Small intestine (tissue), 7 donors: ENCODE measurements at regions not wholly inside any gene's neighbourhood (a gene's known extent, or its start where the extent isn't known, plus 50 kb on each side); places are given as distances from the start of the nearest gene placed in this dataset.
"Not testable (repeated sequence)": the region's sequence is repeated elsewhere in the genome, so short reads cannot be mapped to it uniquely, and the experiment has no call there.

Experiments
- DNase-seq, 2 donors: peaks; one replicate each; pipeline versions ENCODE4 v3.0.0 to v3.0.0-alpha.2; 2013
- FAIRE-seq: peaks from 2 replicates; lab custom pipeline; 2012; peaks lifted over from hg19 to GRCh38; lab: Jason Lieb, UNC
- H3K27ac ChIP-seq, 3 donors: one replicate each; pipeline ENCODE4 v1.5.1; 2013; ENCODE audit warnings: low read length in 2 of 3, mild to moderate bottlenecking in 2 of 3, control low read depth in 1 of 3, inconsistent platforms in 1 of 3, low read depth in 1 of 3, moderate library complexity in 1 of 3
- H3K27me3 ChIP-seq, 3 donors: one replicate each; pipeline ENCODE4 v1.6.1; 2013; ENCODE audit warnings: low read length in 3 of 3, inconsistent platforms in 1 of 3; ENCODE audit not compliant: control insufficient read depth in 3 of 3, insufficient read depth in 3 of 3
- H3K36me3 ChIP-seq, 3 donors: one replicate each; pipeline ENCODE4 v1.6.1; 2013; ENCODE audit warnings: low read length in 3 of 3, inconsistent platforms in 1 of 3, low read depth in 1 of 3, mild to moderate bottlenecking in 1 of 3, moderate library complexity in 1 of 3; ENCODE audit not compliant: control insufficient read depth in 3 of 3, insufficient read depth in 2 of 3
- H3K4me1 ChIP-seq, 3 donors: one replicate each; pipeline ENCODE4 v1.6.1; 2013; ENCODE audit warnings: low read length in 2 of 3, inconsistent platforms in 1 of 3, low read depth in 1 of 3, mild to moderate bottlenecking in 1 of 3, moderate library complexity in 1 of 3; ENCODE audit not compliant: control insufficient read depth in 3 of 3, insufficient read depth in 2 of 3
- H3K4me3 ChIP-seq, 3 donors: one replicate each; pipeline ENCODE4 v1.5.1; 2013; ENCODE audit warnings: low read length in 3 of 3, control low read depth in 1 of 3, inconsistent platforms in 1 of 3, low read depth in 1 of 3, mild to moderate bottlenecking in 1 of 3, moderate library complexity in 1 of 3
- H3K9me3 ChIP-seq, 2 donors: one replicate each; pipeline ENCODE4 v1.6.1; 2013; ENCODE audit warnings: low read depth in 1 of 2, low read length in 1 of 2; ENCODE audit not compliant: control insufficient read depth in 2 of 2, insufficient read depth in 1 of 2
- WGBS, 3 donors: extraction: QIAGEN DNeasy Blood & Tissue Kit; methylation state at CpG; one replicate each; pipeline ENCODE4 v1.1.7; 2013; 5-methylcytosine and 5-hydroxymethylcytosine counted together
- donor health status: healthy with polysubstance abuse.
- donor health status: control.
- donor health status: control.
- donor health status: Bipolar disorder and iron deficiency.
- donor health status: healthy.

- Histone ChIP-seq H3K27ac (no peak overlapping the region), H3K27me3 (no peaks in the 10 kb centered on the region), H3K4me3 (no peak overlapping the region), H3K36me3 (no peaks in the 10 kb centered on the region), H3K9me3 (no peaks in the 10 kb centered on the region), H3K4me1 (no peaks in the 10 kb centered on the region)
- 90 to 95% (median 93%) methylated on average over 3 of the region's 3 CpGs for WGBS, 3 donors
- no peak for FAIRE-seq
- no peak for DNase-seq
These were observed 307.3 kb downstream of the ZIC4 start for GRCh38 chr3:147099076-147099475.

- WGBS, 3 donors = 47 to 54% (median 49%) methylated on average over 2 of the region's 2 CpGs
- DNase-seq (no peak), FAIRE-seq (no peak)
- no peaks in the 10 kb centered on the region for H3K9me3 ChIP-seq
- no peaks in the 10 kb centered on the region for H3K36me3 ChIP-seq
- H3K4me3 ChIP-seq = no peak overlapping the region
- H3K27me3 ChIP-seq = no peaks in the 10 kb centered on the region
- no peaks in the 10 kb centered on the region for H3K4me1 ChIP-seq
- no peak overlapping the region for H3K27ac ChIP-seq
These were observed 315.9 kb downstream of the ZIC4 start for GRCh38 chr3:147090461-147090860.

GRCh38 chr3:147089286-147089685 is 317.1 kb downstream of the ZIC4 start:
- H3K27ac ChIP-seq = no peak overlapping the region
- H3K4me3 ChIP-seq = no peak overlapping the region
- 64 to 76% (median 72%) methylated on average over 5 of the region's 5 CpGs for WGBS, 3 donors
- H3K9me3 ChIP-seq = no peaks in the 10 kb centered on the region
- DNase-seq (no peak), FAIRE-seq (no peak)
- no peaks in the 10 kb centered on the region for H3K27me3 ChIP-seq
- no peaks in the 10 kb centered on the region for H3K4me1 ChIP-seq
- H3K36me3 ChIP-seq = no peaks in the 10 kb centered on the region

GRCh38 chr3:147059500-147059899 is 346.8 kb downstream of the ZIC4 start:
- FAIRE-seq = not testable (repeated sequence)
- WGBS, 3 donors = 78 to 83% (median 79%) methylated on average over 6 of the region's 6 CpGs

GRCh38 chr3:147049821-147050220 is 356.5 kb downstream of the ZIC4 start:
- Histone ChIP-seq H3K36me3 (no peaks in the 10 kb centered on the region), H3K27ac (no peak overlapping the region), H3K4me3 (no peak overlapping the region), H3K9me3 (no peaks in the 10 kb centered on the region), H3K27me3 (no peaks in the 10 kb centered on the region), H3K4me1 (no peaks in the 10 kb centered on the region)
- FAIRE-seq (no peak), DNase-seq (no peak)
- WGBS, 3 donors = 58 to 87% (median 85%) methylated on average over 9 of the region's 9 CpGs

More at GRCh38 chr3:147059500-147059899, 346.8 kb downstream of the ZIC4 start:
- H3K4me1 ChIP-seq, H3K27ac ChIP-seq, H3K9me3 ChIP-seq, DNase-seq, H3K27me3 ChIP-seq, H3K4me3 ChIP-seq, H3K36me3 ChIP-seq: not testable (repeated sequence)

GRCh38 chr3:147049305-147049704 is 357.0 kb downstream of the ZIC4 start:
- FAIRE-seq (no peak), DNase-seq (no peak)
- Histone ChIP-seq H3K9me3 (no peaks in the 10 kb centered on the region), H3K27me3 (no peaks in the 10 kb centered on the region), H3K4me1 (no peaks in the 10 kb centered on the region), H3K36me3 (no peaks in the 10 kb centered on the region), H3K4me3 (no peak overlapping the region), H3K27ac (no peak overlapping the region)
- 85 to 94% (median 91%) methylated on average over 3 of the region's 3 CpGs for WGBS, 3 donors

GRCh38 chr3:147046916-147047315 is 359.4 kb downstream of the ZIC4 start:
- Histone ChIP-seq H3K4me3 (no peak overlapping the region), H3K27ac (no peak overlapping the region), H3K9me3 (no peaks in the 10 kb centered on the region), H3K4me1 (no peaks in the 10 kb centered on the region), H3K27me3 (no peaks in the 10 kb centered on the region), H3K36me3 (no peaks in the 10 kb centered on the region)
- WGBS, 3 donors = 91 to 98% (median 95%) methylated on average over 1 of the region's 1 CpG
- DNase-seq = no peak
- FAIRE-seq = no peak

- FAIRE-seq (peak; percentile 30), DNase-seq (no peak)
- no peak overlapping the region for H3K4me3 ChIP-seq
- H3K36me3 ChIP-seq = no peaks in the 10 kb centered on the region
- 26 to 56% (median 27%) methylated on average over 1 of the region's 1 CpG for WGBS, 3 donors
- no peak overlapping the region for H3K27ac ChIP-seq
- no peaks in the 10 kb centered on the region for H3K27me3 ChIP-seq
- peaks cover 0 to 4% of the 10 kb centered on the region in 2 donors for H3K9me3 ChIP-seq
- no peaks in the 10 kb centered on the region for H3K4me1 ChIP-seq
These were observed 367.9 kb downstream of the ZIC4 start for GRCh38 chr3:147038481-147038880.

GRCh38 chr3:147034359-147034758 is 372.0 kb downstream of the ZIC4 start:
- Histone ChIP-seq H3K4me1 (no peaks in the 10 kb centered on the region), H3K36me3 (no peaks in the 10 kb centered on the region), H3K4me3 (no peak overlapping the region), H3K27ac (no peak overlapping the region), H3K27me3 (no peaks in the 10 kb centered on the region), H3K9me3 (peaks cover 0 to 4% of the 10 kb centered on the region in 2 donors)
- DNase-seq (no peak), FAIRE-seq (no peak)
- 73 to 83% (median 80%) methylated on average over 3 of the region's 3 CpGs for WGBS, 3 donors
